ENCODE measurements at regions not wholly inside any gene's neighbourhood (a gene's known extent, or its start where the extent isn't known, plus 50 kb on each side); places are given as distances from the start of the nearest gene placed in this dataset.

GRCh38 chr13:68522184-68522583 lies 1292.0 kb upstream of the PCDH9 start:
- WGBS: 69% methylated on average over 2 of the region's 2 CpGs

More at GRCh38 chr13:68522184-68522583, 1292.0 kb upstream of the PCDH9 start:
- no peaks in the 10 kb centered on the region for H3K4me1 ChIP-seq (ENCODE audit: control insufficient read depth in 4 of 4, insufficient read depth in 4 of 4, low read length in 3 of 4)
- TF ChIP-seq RAD21 (IDR thresholded peaks at IDR 0.05): no peak
- no peak for TF ChIP-seq GABPA (IDR thresholded peaks at IDR 0.05 in 1 of 2, conservative IDR thresholded peaks at IDR 0.05 in 1 of 2)
- TF ChIP-seq NR2F2 (IDR thresholded peaks at IDR 0.05): no peak
- no peak for TF ChIP-seq ZBTB33 (IDR thresholded peaks at IDR 0.05)
- no peak for TF ChIP-seq JUND (IDR thresholded peaks at IDR 0.05)
- TF ChIP-seq REST (IDR thresholded peaks at IDR 0.05): no peak
- TF ChIP-seq HNF4G (IDR thresholded peaks at IDR 0.05): no peak
- TF ChIP-seq FOXA2 (IDR thresholded peaks at IDR 0.05): no peak
- TF ChIP-seq HNF4A (conservative IDR thresholded peaks at IDR 0.05): no peak
- TF ChIP-seq MAX (IDR thresholded peaks at IDR 0.05): no peak
- no peak for TF ChIP-seq RXRA (IDR thresholded peaks at IDR 0.05)
- TF ChIP-seq ATF3 (IDR thresholded peaks at IDR 0.05): no peak
- no peak for TF ChIP-seq TAF1 (conservative IDR thresholded peaks at IDR 0.05)
- TF ChIP-seq FOXA1 (IDR thresholded peaks at IDR 0.05): no peak
- no peak for TF ChIP-seq EGR1 (IDR thresholded peaks at IDR 0.05; ENCODE audit: low read depth in 2 of 2)
- TF ChIP-seq SP1 (IDR thresholded peaks at IDR 0.05): no peak
- no peak for TF ChIP-seq CTCF (IDR thresholded peaks at IDR 0.05; ENCODE audit: low read depth, low read length, missing input control)
- TF ChIP-seq YY1 (IDR thresholded peaks at IDR 0.05): no peak
- no peak overlapping the region for H3K27ac ChIP-seq (ENCODE audit: low read depth in 1 of 2, low read length in 2 of 2)
- H3K4me3 ChIP-seq (ENCODE audit: low read depth in 1 of 3, low read length in 3 of 3): no peak overlapping the region
- peaks cover 0 to 3% (median 1%) of the 10 kb centered on the region in 4 donors for H3K9me3 ChIP-seq (ENCODE audit: control insufficient read depth in 4 of 4, low read length in 3 of 4)
- H3K36me3 ChIP-seq (ENCODE audit: control insufficient read depth in 4 of 4, insufficient read depth in 3 of 4, low read depth in 1 of 4, low read length in 3 of 4): no peaks in the 10 kb centered on the region
- no peak overlapping the region for H3K9ac ChIP-seq (ENCODE audit: low read depth in 1 of 2, low read length in 2 of 2)
- no peak for DNase-seq (ENCODE audit: low spot score)
- no peaks in the 10 kb centered on the region for H3K27me3 ChIP-seq (ENCODE audit: control insufficient read depth in 4 of 4, insufficient read depth in 4 of 4, low read length in 3 of 4)
